ENCODE measurements at regions not wholly inside any gene's neighbourhood (a gene's known extent, or its start where the extent isn't known, plus 50 kb on each side); places are given as distances from the start of the nearest gene placed in this dataset.

GRCh38 chr17:79509008-79509407 is 101.8 kb downstream of the RBFOX3 start:
- no peaks in the 10 kb centered on the region for H3K36me3 Mint-ChIP-seq (ENCODE audit: low read depth)
- intact Hi-C loops (cut with micrococcal nuclease) = no loop called here
- H3K4me3 Mint-ChIP-seq = no peak overlapping the region
- H3K27ac Mint-ChIP-seq = no peak overlapping the region
- H3K4me1 Mint-ChIP-seq = no peaks in the 10 kb centered on the region
- peaks cover 4% of the 10 kb centered on the region for H3K9me3 Mint-ChIP-seq
- H3K27me3 Mint-ChIP-seq = no peaks in the 10 kb centered on the region
- DNase-seq = no peak

DNA sequence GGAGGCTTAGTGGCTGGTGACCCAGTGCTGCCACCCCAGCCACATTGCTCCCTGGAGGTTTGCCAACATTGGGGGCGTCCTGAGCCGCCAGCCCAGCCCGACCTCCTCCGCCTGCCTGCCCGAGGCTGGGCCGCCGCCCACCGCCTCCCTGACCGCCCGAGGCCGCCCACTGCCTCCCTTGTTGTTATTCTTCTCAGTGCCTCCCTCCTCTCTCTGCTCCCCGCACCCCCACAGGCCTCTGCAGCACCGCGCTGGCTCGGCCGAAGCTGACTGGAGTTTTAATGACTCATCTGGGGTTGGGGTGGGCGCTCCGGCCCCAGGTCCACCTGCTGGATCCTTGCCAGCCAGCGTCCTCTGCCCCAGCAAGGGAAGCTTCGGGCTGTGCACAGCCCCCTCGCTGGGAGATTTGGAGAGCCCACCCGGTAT is 102.5 kb downstream of the RBFOX3 start:
- peaks cover 4% of the 10 kb centered on the region for H3K9me3 Mint-ChIP-seq
- H3K36me3 Mint-ChIP-seq (ENCODE audit: low read depth) = no peaks in the 10 kb centered on the region
- intact Hi-C loops (cut with micrococcal nuclease) = no loop called here
- DNase-seq = no peak
- H3K27ac Mint-ChIP-seq = no peak overlapping the region
- no peaks in the 10 kb centered on the region for H3K4me1 Mint-ChIP-seq
- no peak overlapping the region for H3K4me3 Mint-ChIP-seq
- H3K27me3 Mint-ChIP-seq = no peaks in the 10 kb centered on the region

DNA sequence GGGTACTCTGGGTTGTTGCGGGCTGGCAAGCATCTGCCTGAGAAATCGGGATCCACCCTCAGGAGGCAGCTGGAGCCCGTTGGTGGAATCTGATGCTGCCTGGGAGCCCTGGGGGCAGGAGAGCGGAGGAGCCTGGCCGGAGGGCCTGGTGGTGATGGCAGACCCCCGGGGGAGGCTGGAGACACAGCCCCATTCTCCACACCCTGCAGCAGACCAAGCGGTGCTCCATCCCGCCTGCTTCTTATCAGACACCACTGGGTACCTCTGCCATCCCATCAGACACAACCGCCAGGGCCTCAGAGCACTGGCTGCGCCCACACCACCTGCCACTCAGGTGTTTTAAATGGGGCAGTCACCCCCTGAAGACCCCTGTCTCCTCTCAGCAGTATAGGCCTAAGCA is 103.9 kb downstream of the RBFOX3 start:
- intact Hi-C loops (cut with micrococcal nuclease) = no loop called here
- Mint-ChIP-seq H3K27ac (no peak overlapping the region), H3K36me3 (ENCODE audit: low read depth) (no peaks in the 10 kb centered on the region), H3K27me3 (no peaks in the 10 kb centered on the region), H3K9me3 (peaks cover 4% of the 10 kb centered on the region), H3K4me3 (no peak overlapping the region), H3K4me1 (no peaks in the 10 kb centered on the region)
- DNase-seq = no peak

DNA sequence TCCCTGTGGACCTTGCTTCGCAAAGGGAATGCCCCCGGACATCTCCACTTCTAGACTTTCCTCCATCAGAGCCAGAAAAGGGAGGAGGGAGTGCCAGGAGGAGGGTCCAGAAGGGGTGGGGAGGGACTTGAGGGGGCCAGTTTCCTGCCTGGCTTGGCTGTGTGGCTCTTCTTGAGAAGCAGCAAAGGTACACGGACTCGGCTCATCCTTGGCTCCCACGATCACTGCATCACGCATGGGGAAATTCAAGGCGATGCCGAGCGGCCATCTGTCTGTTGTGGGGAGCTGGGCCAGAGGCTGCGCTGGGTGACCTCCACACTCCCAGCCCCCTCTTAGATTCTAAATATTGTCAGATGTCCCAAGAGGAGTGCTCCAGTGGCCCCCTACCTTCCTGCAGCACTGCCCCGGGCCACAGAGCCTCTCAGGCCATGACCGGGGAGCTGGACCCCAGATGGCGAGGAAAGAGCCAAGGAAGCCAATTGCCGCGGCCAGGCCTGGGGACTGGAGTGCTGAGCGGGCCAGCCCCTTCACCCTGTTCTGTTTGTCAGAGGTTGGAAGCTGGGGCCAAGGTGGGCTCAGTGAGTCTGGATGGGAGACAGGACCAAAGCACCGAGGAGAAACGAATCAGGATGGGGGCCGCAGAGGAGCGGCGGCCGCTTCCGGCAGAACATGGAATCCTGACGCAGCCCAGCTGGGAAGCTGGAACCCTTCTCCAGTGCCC is 104.5 kb downstream of the RBFOX3 start:
- intact Hi-C loops (cut with micrococcal nuclease) = no loop called here
- Mint-ChIP-seq H3K27ac (no peak overlapping the region), H3K36me3 (ENCODE audit: low read depth) (no peaks in the 10 kb centered on the region), H3K4me1 (no peaks in the 10 kb centered on the region), H3K27me3 (peaks cover 5% of the 10 kb centered on the region), H3K4me3 (no peak overlapping the region), H3K9me3 (peaks cover 3% of the 10 kb centered on the region)
- no peak for DNase-seq

- no peaks in the 10 kb centered on the region for H3K4me1 Mint-ChIP-seq
- no peak overlapping the region for H3K27ac Mint-ChIP-seq
- peaks cover 5% of the 10 kb centered on the region for H3K27me3 Mint-ChIP-seq
- intact Hi-C loops (cut with micrococcal nuclease) = no loop called here
- no peak for DNase-seq
- no peaks in the 10 kb centered on the region for H3K36me3 Mint-ChIP-seq (ENCODE audit: low read depth)
- no peaks in the 10 kb centered on the region for H3K9me3 Mint-ChIP-seq
- H3K4me3 Mint-ChIP-seq = no peak overlapping the region
These were observed 105.7 kb downstream of the RBFOX3 start for GRCh38 chr17:79505199-79505598.

- no peak overlapping the region for H3K27ac Mint-ChIP-seq
- peaks cover 5% of the 10 kb centered on the region for H3K27me3 Mint-ChIP-seq
- no peak for DNase-seq
- intact Hi-C loops (cut with micrococcal nuclease) = no loop called here
- no peak overlapping the region for H3K4me3 Mint-ChIP-seq
- H3K9me3 Mint-ChIP-seq = peaks cover 2% of the 10 kb centered on the region
- no peaks in the 10 kb centered on the region for H3K4me1 Mint-ChIP-seq
- no peaks in the 10 kb centered on the region for H3K36me3 Mint-ChIP-seq (ENCODE audit: low read depth)
These were observed 106.7 kb downstream of the RBFOX3 start for GRCh38 chr17:79504181-79504605.

GRCh38 chr17:79503126-79503839 is 107.6 kb downstream of the RBFOX3 start:
- intact Hi-C loops (cut with micrococcal nuclease) = no loop called here
- Mint-ChIP-seq H3K27ac (no peak overlapping the region), H3K9me3 (peaks cover 11% of the 10 kb centered on the region), H3K27me3 (peaks cover 5% of the 10 kb centered on the region), H3K4me1 (no peaks in the 10 kb centered on the region), H3K36me3 (ENCODE audit: low read depth) (no peaks in the 10 kb centered on the region), H3K4me3 (no peak overlapping the region)
- DNase-seq = no peak

GRCh38 chr17:79501910-79502309 is 108.9 kb downstream of the RBFOX3 start:
- peaks cover 5% of the 10 kb centered on the region for H3K27me3 Mint-ChIP-seq
- H3K4me1 Mint-ChIP-seq = no peaks in the 10 kb centered on the region
- intact Hi-C loops (cut with micrococcal nuclease) = no loop called here
- no peaks in the 10 kb centered on the region for H3K36me3 Mint-ChIP-seq (ENCODE audit: low read depth)
- no peak overlapping the region for H3K4me3 Mint-ChIP-seq
- no peak overlapping the region for H3K27ac Mint-ChIP-seq
- DNase-seq = no peak
- peaks cover 13% of the 10 kb centered on the region for H3K9me3 Mint-ChIP-seq

DNA sequence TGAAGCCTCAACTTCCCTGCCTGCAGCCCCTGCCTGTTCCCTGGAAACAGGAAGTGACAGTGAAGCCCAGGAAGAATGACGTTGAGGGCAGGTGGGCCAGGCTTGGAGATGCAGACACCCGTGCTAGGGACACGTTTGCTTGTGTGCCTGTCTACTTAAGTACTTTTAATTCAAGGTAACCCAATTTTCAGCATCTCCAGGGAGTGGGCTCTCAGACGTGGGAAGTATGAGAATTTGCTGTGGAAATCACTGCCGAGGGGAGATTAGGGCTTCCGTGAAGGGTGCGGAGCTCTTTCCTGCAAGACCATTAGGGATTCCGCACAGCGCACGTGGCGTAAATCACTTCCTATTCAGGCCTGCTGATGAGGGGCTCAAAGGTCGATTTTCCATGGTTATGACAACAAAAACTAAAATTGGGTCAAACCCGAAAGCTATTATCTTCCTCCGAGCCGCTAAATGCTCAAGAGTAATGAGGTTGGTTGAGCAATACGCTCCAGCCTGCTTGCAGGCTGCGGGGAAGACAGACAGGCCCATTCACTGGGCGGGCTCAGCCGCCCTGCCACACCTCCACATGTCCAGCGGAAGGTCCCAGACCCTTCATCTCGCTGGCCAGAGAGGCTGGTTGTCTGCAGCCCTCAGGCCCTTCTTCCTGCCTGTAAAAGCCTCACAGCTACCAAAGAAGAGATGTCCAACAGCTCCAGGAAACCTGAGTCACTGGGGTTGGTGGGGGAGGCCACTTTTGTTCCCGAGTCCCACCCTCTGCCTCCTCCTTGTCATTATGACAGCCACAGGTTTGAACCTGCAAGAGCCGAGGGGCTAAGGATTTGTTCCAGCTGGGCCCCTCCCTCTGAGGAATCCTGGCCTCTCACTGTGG is 109.9 kb downstream of the RBFOX3 start:
- no peak for DNase-seq
- peaks cover 5% of the 10 kb centered on the region for H3K27me3 Mint-ChIP-seq
- H3K4me1 Mint-ChIP-seq = no peaks in the 10 kb centered on the region
- H3K9me3 Mint-ChIP-seq = peaks cover 13% of the 10 kb centered on the region
- H3K4me3 Mint-ChIP-seq = no peak overlapping the region
- intact Hi-C loops (cut with micrococcal nuclease) = no loop called here
- H3K36me3 Mint-ChIP-seq (ENCODE audit: low read depth) = no peaks in the 10 kb centered on the region
- no peak overlapping the region for H3K27ac Mint-ChIP-seq

GRCh38 chr17:79498854-79499253 is 112.0 kb downstream of the RBFOX3 start:
- peaks cover 13% of the 10 kb centered on the region for H3K9me3 Mint-ChIP-seq
- H3K4me3 Mint-ChIP-seq = no peak overlapping the region
- intact Hi-C loops (cut with micrococcal nuclease) = no loop called here
- no peak for DNase-seq
- no peak overlapping the region for H3K27ac Mint-ChIP-seq
- peaks cover 5% of the 10 kb centered on the region for H3K27me3 Mint-ChIP-seq
- H3K36me3 Mint-ChIP-seq (ENCODE audit: low read depth) = no peaks in the 10 kb centered on the region
- H3K4me1 Mint-ChIP-seq = no peaks in the 10 kb centered on the region

- Mint-ChIP-seq H3K36me3 (ENCODE audit: low read depth) (no peaks in the 10 kb centered on the region), H3K27me3 (peaks cover 5% of the 10 kb centered on the region), H3K4me3 (no peak overlapping the region), H3K27ac (no peak overlapping the region), H3K4me1 (no peaks in the 10 kb centered on the region), H3K9me3 (peaks cover 13% of the 10 kb centered on the region)
- intact Hi-C loops (cut with micrococcal nuclease) = no loop called here
- DNase-seq = no peak
These were observed 113.0 kb downstream of the RBFOX3 start for GRCh38 chr17:79497777-79498348.

DNA sequence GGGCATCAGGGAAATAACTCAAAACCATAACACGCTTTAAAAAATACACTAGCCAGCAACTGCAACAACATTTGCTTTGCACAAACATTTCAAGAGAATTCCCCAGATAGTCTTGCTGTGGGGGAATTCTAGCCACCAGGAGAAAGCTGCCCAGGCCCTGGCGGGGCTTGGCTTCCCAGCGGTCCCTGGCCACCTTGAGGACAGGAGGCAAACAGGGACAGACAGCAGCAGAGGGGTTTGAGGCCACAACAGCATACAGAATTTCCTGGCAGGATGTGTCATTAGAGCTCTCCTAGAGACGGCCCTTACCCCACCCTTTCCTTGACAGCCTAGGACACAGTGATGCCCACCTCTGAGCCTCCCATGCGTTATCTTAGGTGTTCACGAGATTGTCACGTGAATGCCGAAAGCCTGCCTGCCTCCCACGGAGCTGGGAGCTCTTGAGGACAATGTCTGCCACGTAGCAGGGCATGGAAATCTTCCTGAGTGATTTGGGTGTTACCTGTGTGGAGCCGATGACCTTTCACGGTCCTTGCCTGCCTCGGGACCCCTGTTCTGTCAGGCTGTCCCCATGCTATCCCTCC is 114.3 kb downstream of the RBFOX3 start:
- intact Hi-C loops (cut with micrococcal nuclease) = no loop called here
- Mint-ChIP-seq H3K36me3 (ENCODE audit: low read depth) (no peaks in the 10 kb centered on the region), H3K4me1 (no peaks in the 10 kb centered on the region), H3K27me3 (peaks cover under 1% of the 10 kb centered on the region), H3K27ac (no peak overlapping the region), H3K4me3 (no peak overlapping the region), H3K9me3 (peaks cover 13% of the 10 kb centered on the region)
- no peak for DNase-seq

GRCh38 chr17:79495665-79496064 is 115.2 kb downstream of the RBFOX3 start:
- H3K9me3 Mint-ChIP-seq = peaks cover 13% of the 10 kb centered on the region

More at GRCh38 chr17:79495665-79496064, 115.2 kb downstream of the RBFOX3 start:
- Mint-ChIP-seq H3K36me3 (ENCODE audit: low read depth) (no peaks in the 10 kb centered on the region), H3K27me3 (no peaks in the 10 kb centered on the region), H3K4me3 (no peak overlapping the region), H3K27ac (no peak overlapping the region), H3K4me1 (no peaks in the 10 kb centered on the region)
- intact Hi-C loops (cut with micrococcal nuclease) = no loop called here
- DNase-seq = no peak
